Sigmoid colon (tissue), 6 donors: ENCODE measurements at regions not wholly inside any gene's neighbourhood (a gene's known extent, or its start where the extent isn't known, plus 50 kb on each side); places are given as distances from the start of the nearest gene placed in this dataset.
"Not testable (repeated sequence)": the region's sequence is repeated elsewhere in the genome, so short reads cannot be mapped to it uniquely, and the experiment has no call there.

ENCODE experiments used
- DNase-seq: peaks from one replicate; pipeline ENCODE4 v3.0.0-alpha.2; 2019
- H3K27ac ChIP-seq, 4 donors: fragments of 200-600 bp; sonication (generic); one replicate each; pipeline ENCODE4 v1.5.1; 2016 to 2019; ENCODE audit warnings: mild to moderate bottlenecking in 1 of 4
- H3K27me3 ChIP-seq, 3 donors: fragments of 200-600 bp; sonication (generic); one replicate each; pipeline ENCODE4 v1.5.1; 2019; ENCODE audit warnings: mild to moderate bottlenecking in 1 of 3
- H3K36me3 ChIP-seq, 4 donors: fragments of 200-600 bp; sonication (generic); one replicate each; pipeline ENCODE4 v1.5.1; 2016 to 2019
- H3K4me1 ChIP-seq, 4 donors: fragments of 200-600 bp; sonication (generic); one replicate each; pipeline ENCODE4 v1.5.1; 2017 to 2019
- H3K4me3 ChIP-seq, 4 donors: fragments of 200-600 bp; sonication (generic); one replicate each; pipeline ENCODE4 v1.5.1; 2017 to 2019; ENCODE audit warnings: mild to moderate bottlenecking in 2 of 4, moderate library complexity in 1 of 4
- H3K9me3 ChIP-seq, 4 donors: fragments of 200-600 bp in 3 of 4; sonication (generic) in 3 of 4; one replicate each; pipeline versions ENCODE4 v1.5.1 to v1.6.1; 2013 to 2019
- EP300 ChIP-seq, 4 donors: sonication (generic); formaldehyde crosslinking; IDR thresholded peaks; one replicate each; pipeline ENCODE4 v1.6.1; 2017; ENCODE audit warnings: antibody characterized with exemption in 4 of 4
- POLR2A ChIP-seq, 2 donors: fragments of 450-650 bp; IDR thresholded peaks; one replicate each; pipeline ENCODE4 v1.6.1; 2016; ENCODE audit warnings: antibody characterized with exemption in 2 of 2, mild to moderate bottlenecking in 2 of 2, moderate library complexity in 2 of 2
- POLR2AphosphoS5 ChIP-seq, 4 donors: sonication (generic); formaldehyde crosslinking; IDR thresholded peaks; one replicate each; pipeline ENCODE4 v1.6.1; 2017; ENCODE audit warnings: antibody characterized with exemption in 4 of 4
- WGBS, 2 donors: extraction: QIAGEN DNeasy Blood & Tissue Kit; methylation state at CpG; one replicate each; pipeline ENCODE4 v1.1.7; 2013; 5-methylcytosine and 5-hydroxymethylcytosine counted together
- intact Hi-C: fragments of 100-400 bp; cut with DNase I; formaldehyde crosslinking; loops from one replicate; pipeline ENCODE4 v1.15.1; 2023
- TF ChIP-seq, protein P1 (sequence below), 4 experiments: fragments of 450-650 bp in 3 of 4; fragments of 200-600 bp in 1 of 4; IDR thresholded peaks; one replicate each; pipeline ENCODE4 v1.5.1; 2016 to 2019; ENCODE audit warnings: antibody characterized with exemption in 4 of 4, mild to moderate bottlenecking in 3 of 4, moderate library complexity in 2 of 4
- donor health status: healthy with polysubstance abuse.
- donor health status: healthy.

- Histone ChIP-seq H3K4me3 (no peak overlapping the region), H3K27me3 (no peaks in the 10 kb centered on the region), H3K36me3 (no peaks in the 10 kb centered on the region), H3K9me3 (no peaks in the 10 kb centered on the region), H3K4me1 (no peaks in the 10 kb centered on the region), H3K27ac (no peak overlapping the region)
- DNase-seq, result no peak
- intact Hi-C loops, result no loop called here
- WGBS, 2 donors, result 64 to 89% methylated on average over 8 of the region's 8 CpGs
- TF ChIP-seq EP300 (IDR thresholded peaks at IDR 0.05) (no peak), POLR2AphosphoS5 (IDR thresholded peaks at IDR 0.05) (no peak), POLR2A (IDR thresholded peaks at IDR 0.05) (no peak)
- TF ChIP-seq, protein P1, sequence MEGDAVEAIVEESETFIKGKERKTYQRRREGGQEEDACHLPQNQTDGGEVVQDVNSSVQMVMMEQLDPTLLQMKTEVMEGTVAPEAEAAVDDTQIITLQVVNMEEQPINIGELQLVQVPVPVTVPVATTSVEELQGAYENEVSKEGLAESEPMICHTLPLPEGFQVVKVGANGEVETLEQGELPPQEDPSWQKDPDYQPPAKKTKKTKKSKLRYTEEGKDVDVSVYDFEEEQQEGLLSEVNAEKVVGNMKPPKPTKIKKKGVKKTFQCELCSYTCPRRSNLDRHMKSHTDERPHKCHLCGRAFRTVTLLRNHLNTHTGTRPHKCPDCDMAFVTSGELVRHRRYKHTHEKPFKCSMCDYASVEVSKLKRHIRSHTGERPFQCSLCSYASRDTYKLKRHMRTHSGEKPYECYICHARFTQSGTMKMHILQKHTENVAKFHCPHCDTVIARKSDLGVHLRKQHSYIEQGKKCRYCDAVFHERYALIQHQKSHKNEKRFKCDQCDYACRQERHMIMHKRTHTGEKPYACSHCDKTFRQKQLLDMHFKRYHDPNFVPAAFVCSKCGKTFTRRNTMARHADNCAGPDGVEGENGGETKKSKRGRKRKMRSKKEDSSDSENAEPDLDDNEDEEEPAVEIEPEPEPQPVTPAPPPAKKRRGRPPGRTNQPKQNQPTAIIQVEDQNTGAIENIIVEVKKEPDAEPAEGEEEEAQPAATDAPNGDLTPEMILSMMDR (IDR thresholded peaks at IDR 0.05), result no peak
These were observed 201.7 kb downstream of the BCL11A start for GRCh38 chr2:60351802-60352201.

DNA sequence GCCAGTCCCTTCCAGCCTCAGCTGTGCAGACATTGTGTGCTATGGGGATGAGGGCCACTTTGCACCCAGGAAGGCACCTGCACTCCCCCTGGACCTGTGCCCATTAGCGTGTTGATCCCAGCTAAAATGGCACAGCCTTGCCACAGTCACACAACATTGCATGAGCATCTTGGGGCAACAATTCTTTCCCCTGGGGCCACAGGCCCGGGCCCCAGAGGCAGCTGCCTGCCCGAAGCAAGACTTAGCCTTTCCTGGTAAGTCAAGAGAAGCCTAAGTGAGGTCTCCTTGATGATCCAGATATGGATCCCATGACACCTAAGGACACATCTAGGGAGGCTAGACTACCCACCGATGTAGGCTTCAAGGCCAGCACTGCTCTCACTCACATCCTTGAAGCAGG, 202.1 kb downstream of the BCL11A start:
- 74 to 94% methylated on average over 4 of the region's 4 CpGs for WGBS, 2 donors
- H3K27me3 ChIP-seq, result no peaks in the 10 kb centered on the region
- intact Hi-C loops, result no loop called here
- H3K36me3 ChIP-seq, result no peaks in the 10 kb centered on the region
- H3K9me3 ChIP-seq, result peaks cover 0 to 3% (median 0%) of the 10 kb centered on the region in 4 donors
- no peak for TF ChIP-seq POLR2AphosphoS5 (IDR thresholded peaks at IDR 0.05)
- no peak for TF ChIP-seq EP300 (IDR thresholded peaks at IDR 0.05)
- TF ChIP-seq POLR2A (IDR thresholded peaks at IDR 0.05), result no peak
- TF ChIP-seq, protein P1 (IDR thresholded peaks at IDR 0.05), result no peak
- no peak overlapping the region for H3K27ac ChIP-seq
- DNase-seq, result no peak
- H3K4me1 ChIP-seq, result no peaks in the 10 kb centered on the region
- no peak overlapping the region for H3K4me3 ChIP-seq

DNA sequence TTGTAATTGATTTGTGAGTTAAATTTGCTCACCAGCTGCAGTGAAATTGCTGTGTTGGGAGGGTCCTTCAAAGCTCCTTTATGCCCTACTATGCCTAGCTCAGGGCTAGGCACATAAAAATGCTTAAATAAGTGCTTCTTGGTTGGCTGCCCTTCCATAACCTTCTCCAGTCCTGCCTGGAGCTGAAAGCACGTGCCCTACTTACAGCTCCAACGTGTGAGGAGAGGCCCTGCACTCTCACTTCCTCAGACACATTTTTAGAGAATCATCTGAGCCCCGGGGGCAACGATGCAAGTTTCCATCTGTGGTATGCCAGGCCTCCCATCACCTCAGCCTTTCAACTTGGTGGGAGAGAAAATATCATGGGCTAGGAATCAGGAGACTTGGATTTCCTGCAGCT, 202.7 kb downstream of the BCL11A start:
- intact Hi-C loops, result no loop called here
- H3K36me3 ChIP-seq, result no peaks in the 10 kb centered on the region
- H3K9me3 ChIP-seq, result peaks cover 0 to 3% (median 0%) of the 10 kb centered on the region in 4 donors
- 34 to 43% methylated on average over 4 of the region's 4 CpGs for WGBS, 2 donors
- no peak for DNase-seq
- H3K27ac ChIP-seq, result no peak overlapping the region
- no peaks in the 10 kb centered on the region for H3K4me1 ChIP-seq
- no peaks in the 10 kb centered on the region for H3K27me3 ChIP-seq
- TF ChIP-seq POLR2A (IDR thresholded peaks at IDR 0.05), result no peak
- no peak for TF ChIP-seq POLR2AphosphoS5 (IDR thresholded peaks at IDR 0.05)
- TF ChIP-seq EP300 (IDR thresholded peaks at IDR 0.05), result no peak
- TF ChIP-seq, protein P1 (IDR thresholded peaks at IDR 0.05), result no peak
- H3K4me3 ChIP-seq, result no peak overlapping the region

DNA sequence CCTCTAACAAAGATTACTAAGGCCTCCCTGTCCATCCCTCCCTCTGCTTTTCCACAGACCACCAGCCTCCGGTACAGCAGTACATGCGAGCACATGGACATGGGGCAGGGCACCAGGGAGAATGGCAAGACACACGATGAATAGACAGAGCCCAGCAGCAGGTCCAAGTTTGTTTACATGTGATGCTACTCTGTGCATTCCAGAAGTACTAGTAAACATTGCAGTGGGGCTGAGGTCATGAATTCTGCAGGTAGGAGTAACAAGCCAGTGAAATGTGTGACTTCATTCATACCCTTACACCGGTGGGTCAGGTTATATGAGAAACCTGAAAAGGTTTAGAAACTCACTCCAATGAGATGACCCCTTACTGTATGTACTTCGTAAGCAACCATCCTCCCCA, 205.7 kb downstream of the BCL11A start:
- no peak for TF ChIP-seq POLR2AphosphoS5 (IDR thresholded peaks at IDR 0.05)
- TF ChIP-seq, protein P1 (IDR thresholded peaks at IDR 0.05), result no peak
- TF ChIP-seq EP300 (IDR thresholded peaks at IDR 0.05), result no peak
- no peak for TF ChIP-seq POLR2A (IDR thresholded peaks at IDR 0.05)
- H3K27ac ChIP-seq, result no peak overlapping the region
- H3K36me3 ChIP-seq, result no peaks in the 10 kb centered on the region
- H3K27me3 ChIP-seq, result no peaks in the 10 kb centered on the region
- peaks cover 0 to 3% (median 0%) of the 10 kb centered on the region in 4 donors for H3K9me3 ChIP-seq
- intact Hi-C loops, result no loop called here
- no peaks in the 10 kb centered on the region for H3K4me1 ChIP-seq
- DNase-seq, result no peak
- H3K4me3 ChIP-seq, result no peak overlapping the region
- WGBS, 2 donors, result 88 to 90% methylated on average over 5 of the region's 5 CpGs

- H3K4me3 ChIP-seq, H3K9me3 ChIP-seq, H3K27ac ChIP-seq, intact Hi-C loops, DNase-seq, H3K36me3 ChIP-seq, H3K4me1 ChIP-seq, H3K27me3 ChIP-seq: not testable (repeated sequence)
- WGBS, 2 donors, result 95 to 96% methylated on average over 4 of the region's 4 CpGs
These were observed 211.0 kb downstream of the BCL11A start for GRCh38 chr2:60342491-60342890.
